Smooth muscle cell (in vitro differentiated cells): ENCODE measurements at regions not wholly inside any gene's neighbourhood (a gene's known extent, or its start where the extent isn't known, plus 50 kb on each side); places are given as distances from the start of the nearest gene placed in this dataset.

Source experiments
- DNase-seq: peaks from one replicate; lab custom pipeline; 2025; ENCODE audit not compliant: unreplicated experiment; lab: John Stamatoyannopoulos, UW
- H2AFZ ChIP-seq: fragments of 200-600 bp; sonication (generic); 2 replicates; pipeline ENCODE4 v1.6.0; 2016; ENCODE audit warnings: antibody characterized with exemption, low read depth, mild to moderate bottlenecking
- H3F3A ChIP-seq: fragments of 200-600 bp; sonication (generic); 2 replicates; pipeline ENCODE4 v1.6.0; 2017; ENCODE audit warnings: antibody characterized with exemption, low read depth
- H3K27ac ChIP-seq: fragments of 200-600 bp; sonication (generic); 2 replicates; pipeline ENCODE4 v1.5.1; 2016; ENCODE audit warnings: low read depth, mild to moderate bottlenecking
- H3K27me3 ChIP-seq: fragments of 200-600 bp; sonication (generic); 2 replicates; pipeline ENCODE4 v1.6.1; 2016; ENCODE audit warnings: low read depth, mild to moderate bottlenecking
- H3K36me3 ChIP-seq: fragments of 200-600 bp; sonication (generic); 2 replicates; pipeline ENCODE4 v1.5.1; 2016; ENCODE audit warnings: low read depth
- H3K4me1 ChIP-seq: fragments of 200-600 bp; sonication (generic); 2 replicates; pipeline ENCODE4 v1.5.1; 2016; ENCODE audit warnings: low read depth
- H3K4me2 ChIP-seq: fragments of 200-600 bp; sonication (generic); 2 replicates; pipeline ENCODE4 v1.6.0; 2016; ENCODE audit warnings: mild to moderate bottlenecking
- H3K4me3 ChIP-seq: fragments of 200-600 bp; sonication (generic); 2 replicates; pipeline ENCODE4 v1.5.1; 2016; ENCODE audit warnings: mild to moderate bottlenecking
- H3K79me2 ChIP-seq: fragments of 200-600 bp; sonication (generic); 2 replicates; pipeline ENCODE4 v1.6.0; 2016; ENCODE audit warnings: low read depth, mild to moderate bottlenecking
- H3K9ac ChIP-seq: fragments of 200-600 bp; sonication (generic); 2 replicates; pipeline ENCODE4 v1.6.0; 2016; ENCODE audit warnings: low read depth
- H3K9me3 ChIP-seq: fragments of 200-600 bp; sonication (generic); replicated peaks from 2 replicates; pipeline ENCODE4 v1.5.1; 2016; ENCODE audit warnings: low read depth
- H4K20me1 ChIP-seq: fragments of 200-600 bp; sonication (generic); 2 replicates; pipeline ENCODE4 v1.6.0; 2016; ENCODE audit warnings: low read depth
- WGBS: methylation state at CpG from one replicate; pipeline ENCODE4 v1.1.7; 2016; ENCODE audit warnings: low lambda C conversion rate; 5-methylcytosine and 5-hydroxymethylcytosine counted together
- TF ChIP-seq, protein P1 (sequence below): fragments of 200-600 bp; sonication (generic); IDR thresholded peaks from 2 replicates; pipeline ENCODE4 v1.5.1; 2017; ENCODE audit warnings: borderline replicate concordance, mild to moderate bottlenecking, antibody characterized with exemption; ENCODE audit not compliant: insufficient read depth, poor library complexity, severe bottlenecking

DNA sequence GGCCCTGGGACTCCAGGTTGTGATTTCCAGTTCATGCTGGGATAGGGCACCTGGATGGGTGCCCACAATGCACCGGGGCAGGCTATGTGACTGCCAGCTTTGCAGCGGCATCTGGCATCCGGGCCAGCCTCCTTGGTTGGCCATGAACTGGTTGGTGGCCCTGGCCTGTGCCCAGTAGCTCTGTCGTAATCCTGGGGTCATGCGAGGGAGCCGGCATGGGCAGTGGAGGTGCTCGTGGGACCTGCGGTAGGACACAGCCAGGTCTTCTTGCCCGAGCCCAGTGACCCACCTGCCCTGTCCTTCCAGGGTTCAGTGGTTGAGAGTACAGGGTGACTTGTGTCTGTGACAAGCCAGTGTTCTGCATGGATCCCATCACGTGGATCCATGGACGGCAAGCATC, 237.9 kb downstream of the SNRPN start:
- no peaks in the 10 kb centered on the region for H3K79me2 ChIP-seq
- H2AFZ ChIP-seq, result no peak overlapping the region
- no peaks in the 10 kb centered on the region for H3K4me1 ChIP-seq
- H4K20me1 ChIP-seq, result no peaks in the 10 kb centered on the region
- H3K4me3 ChIP-seq, result no peak overlapping the region
- DNase-seq, result no peak
- no peaks in the 10 kb centered on the region for H3K36me3 ChIP-seq
- no peaks in the 10 kb centered on the region for H3K9me3 ChIP-seq
- H3K4me2 ChIP-seq, result no peak overlapping the region
- no peak overlapping the region for H3K27ac ChIP-seq
- H3K27me3 ChIP-seq, result no peaks in the 10 kb centered on the region
- no peak overlapping the region for H3K9ac ChIP-seq
- no peaks in the 10 kb centered on the region for H3F3A ChIP-seq
- TF ChIP-seq, protein P1, sequence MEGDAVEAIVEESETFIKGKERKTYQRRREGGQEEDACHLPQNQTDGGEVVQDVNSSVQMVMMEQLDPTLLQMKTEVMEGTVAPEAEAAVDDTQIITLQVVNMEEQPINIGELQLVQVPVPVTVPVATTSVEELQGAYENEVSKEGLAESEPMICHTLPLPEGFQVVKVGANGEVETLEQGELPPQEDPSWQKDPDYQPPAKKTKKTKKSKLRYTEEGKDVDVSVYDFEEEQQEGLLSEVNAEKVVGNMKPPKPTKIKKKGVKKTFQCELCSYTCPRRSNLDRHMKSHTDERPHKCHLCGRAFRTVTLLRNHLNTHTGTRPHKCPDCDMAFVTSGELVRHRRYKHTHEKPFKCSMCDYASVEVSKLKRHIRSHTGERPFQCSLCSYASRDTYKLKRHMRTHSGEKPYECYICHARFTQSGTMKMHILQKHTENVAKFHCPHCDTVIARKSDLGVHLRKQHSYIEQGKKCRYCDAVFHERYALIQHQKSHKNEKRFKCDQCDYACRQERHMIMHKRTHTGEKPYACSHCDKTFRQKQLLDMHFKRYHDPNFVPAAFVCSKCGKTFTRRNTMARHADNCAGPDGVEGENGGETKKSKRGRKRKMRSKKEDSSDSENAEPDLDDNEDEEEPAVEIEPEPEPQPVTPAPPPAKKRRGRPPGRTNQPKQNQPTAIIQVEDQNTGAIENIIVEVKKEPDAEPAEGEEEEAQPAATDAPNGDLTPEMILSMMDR, result no peak
- 79% methylated on average over 11 of the region's 11 CpGs for WGBS

DNA sequence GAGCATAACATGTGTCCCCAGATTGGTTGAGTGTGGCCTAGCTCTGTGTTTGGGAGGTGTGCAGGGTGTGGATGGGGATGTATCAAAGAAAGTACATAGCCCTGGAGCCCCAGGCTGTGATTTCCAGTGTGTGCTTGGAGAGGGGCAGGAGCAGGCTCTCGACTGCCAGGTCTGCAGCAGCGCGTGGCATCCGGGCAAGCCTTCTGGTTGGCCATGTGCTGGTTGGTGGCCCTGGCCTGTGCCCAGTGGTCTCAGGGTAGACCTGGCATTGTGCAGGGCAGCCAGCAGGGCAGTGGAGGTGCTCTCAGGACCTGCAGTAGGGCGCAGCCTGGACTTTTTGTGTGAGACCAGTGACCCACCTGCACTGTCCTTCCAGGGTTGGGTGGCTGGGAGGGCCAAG, 231.5 kb downstream of the UBE3A start:
- Histone ChIP-seq H3K4me3 (no peak overlapping the region), H3K27me3 (no peaks in the 10 kb centered on the region), H3K4me2 (no peak overlapping the region), H3K36me3 (no peaks in the 10 kb centered on the region), H4K20me1 (no peaks in the 10 kb centered on the region), H3F3A (no peaks in the 10 kb centered on the region), H2AFZ (no peak overlapping the region), H3K4me1 (no peaks in the 10 kb centered on the region), H3K9me3 (no peaks in the 10 kb centered on the region), H3K27ac (no peak overlapping the region), H3K79me2 (no peaks in the 10 kb centered on the region), H3K9ac (no peak overlapping the region)
- TF ChIP-seq, protein P1, result no peak
- DNase-seq, result no peak
- 85% methylated on average over 5 of the region's 5 CpGs for WGBS

DNA sequence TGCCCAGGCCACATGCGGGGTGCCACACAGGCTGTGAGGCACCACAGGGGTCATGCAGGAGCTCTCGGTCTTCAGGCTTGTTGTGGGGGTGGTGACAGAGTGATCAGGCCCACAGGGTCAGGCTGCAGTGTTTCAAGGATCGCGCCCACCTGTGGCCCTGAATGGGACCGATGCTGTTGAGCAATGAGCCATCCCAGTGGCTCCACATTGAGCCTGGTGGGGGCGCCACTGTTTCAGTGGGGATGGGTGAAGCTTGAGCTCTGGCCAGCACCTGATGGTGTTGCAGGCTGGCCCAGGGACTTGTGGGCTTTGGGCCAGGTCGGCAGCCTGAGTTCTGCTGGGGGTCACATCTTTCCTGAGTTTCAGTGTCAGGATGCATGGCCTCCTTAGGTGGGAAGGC, 230.1 kb downstream of the UBE3A start:
- Histone ChIP-seq H2AFZ (no peak overlapping the region), H3K4me1 (no peaks in the 10 kb centered on the region), H3K4me2 (no peak overlapping the region), H3K36me3 (no peaks in the 10 kb centered on the region), H3K27ac (no peak overlapping the region), H3K27me3 (no peaks in the 10 kb centered on the region), H3K79me2 (no peaks in the 10 kb centered on the region), H4K20me1 (no peaks in the 10 kb centered on the region), H3F3A (no peaks in the 10 kb centered on the region), H3K4me3 (no peak overlapping the region), H3K9me3 (no peaks in the 10 kb centered on the region), H3K9ac (no peak overlapping the region)
- no peak for DNase-seq
- WGBS, result 88% methylated on average over 7 of the region's 7 CpGs
- TF ChIP-seq, protein P1, result no peak

DNA sequence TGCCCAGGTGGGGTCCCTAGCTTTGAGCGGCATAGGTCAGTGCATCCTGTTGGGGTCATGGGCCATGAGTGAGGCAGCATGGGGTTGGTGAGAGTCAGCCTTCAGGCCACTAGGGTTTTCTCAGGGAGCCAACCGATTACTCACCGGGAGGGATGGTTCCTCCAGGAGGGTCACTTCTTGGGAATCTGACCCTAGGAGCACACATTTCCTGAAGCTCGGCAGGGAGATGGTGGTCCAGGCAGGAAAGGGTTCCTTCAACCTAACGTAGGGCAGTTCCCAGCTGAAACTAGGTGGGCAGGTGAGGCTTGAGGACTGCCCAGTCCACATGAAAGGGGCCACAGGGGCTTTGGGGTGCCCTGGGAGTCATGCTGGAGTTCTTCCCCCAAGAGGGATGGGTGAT, 218.0 kb downstream of the UBE3A start:
- no peaks in the 10 kb centered on the region for H3K4me1 ChIP-seq
- no peak overlapping the region for H3K9ac ChIP-seq
- 84% methylated on average over 5 of the region's 5 CpGs for WGBS
- H3K36me3 ChIP-seq, result no peaks in the 10 kb centered on the region
- DNase-seq, result no peak
- H4K20me1 ChIP-seq, result no peaks in the 10 kb centered on the region
- no peaks in the 10 kb centered on the region for H3F3A ChIP-seq
- H3K9me3 ChIP-seq, result no peaks in the 10 kb centered on the region
- no peak overlapping the region for H3K4me3 ChIP-seq
- H3K27ac ChIP-seq, result no peak overlapping the region
- H3K4me2 ChIP-seq, result no peak overlapping the region
- H3K79me2 ChIP-seq, result no peaks in the 10 kb centered on the region
- no peak overlapping the region for H2AFZ ChIP-seq
- TF ChIP-seq, protein P1, result no peak
- H3K27me3 ChIP-seq, result no peaks in the 10 kb centered on the region
